Hematopoietic multipotent progenitor cell treated with erythropoietin and hydrocortisone succinate and interleukin-3 and kit ligand, for 4 days (in vitro differentiated cells): ENCODE measurements at regions not wholly inside any gene's neighbourhood (a gene's known extent, or its start where the extent isn't known, plus 50 kb on each side); places are given as distances from the start of the nearest gene placed in this dataset.

Experiments
- DNase-seq: peaks from one replicate; pipeline ENCODE4 v3.0.0-alpha.2; 2015

DNA sequence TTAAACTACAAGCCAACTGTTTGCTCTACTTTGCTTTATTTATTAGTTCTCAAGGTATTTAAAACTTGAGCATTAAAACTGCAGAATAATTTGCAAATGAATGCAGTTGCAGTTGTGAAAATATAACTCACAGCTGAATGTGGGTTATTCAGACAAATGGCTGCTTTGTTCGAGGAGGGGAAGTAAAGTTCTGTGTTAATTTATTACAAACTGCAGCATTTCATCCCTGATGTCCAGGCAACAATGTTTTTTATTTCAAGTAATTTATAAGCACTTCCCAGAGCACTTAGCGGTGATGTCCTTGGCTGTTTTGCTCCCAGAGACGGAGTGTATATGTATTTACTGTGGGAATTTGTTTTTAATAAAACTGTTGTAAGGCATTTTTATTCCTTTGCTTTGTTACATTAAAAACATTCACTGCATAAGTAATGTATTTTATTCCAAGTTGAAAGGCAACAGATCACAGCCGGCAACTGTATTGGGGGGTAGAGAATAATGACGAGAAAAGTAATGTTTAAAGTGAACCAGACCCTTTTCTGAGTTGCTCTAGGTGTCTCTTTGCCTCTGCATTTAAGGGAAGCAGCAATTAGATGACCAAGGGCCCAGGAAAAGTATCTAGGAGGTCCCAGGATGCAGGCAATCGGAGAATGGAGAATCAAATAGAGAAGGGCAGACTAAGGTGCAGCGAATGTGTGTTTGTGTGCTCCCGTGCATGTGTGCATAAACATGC, 291.2 kb upstream of the SALL1 start:
- DNase-seq, result no peak

DNA sequence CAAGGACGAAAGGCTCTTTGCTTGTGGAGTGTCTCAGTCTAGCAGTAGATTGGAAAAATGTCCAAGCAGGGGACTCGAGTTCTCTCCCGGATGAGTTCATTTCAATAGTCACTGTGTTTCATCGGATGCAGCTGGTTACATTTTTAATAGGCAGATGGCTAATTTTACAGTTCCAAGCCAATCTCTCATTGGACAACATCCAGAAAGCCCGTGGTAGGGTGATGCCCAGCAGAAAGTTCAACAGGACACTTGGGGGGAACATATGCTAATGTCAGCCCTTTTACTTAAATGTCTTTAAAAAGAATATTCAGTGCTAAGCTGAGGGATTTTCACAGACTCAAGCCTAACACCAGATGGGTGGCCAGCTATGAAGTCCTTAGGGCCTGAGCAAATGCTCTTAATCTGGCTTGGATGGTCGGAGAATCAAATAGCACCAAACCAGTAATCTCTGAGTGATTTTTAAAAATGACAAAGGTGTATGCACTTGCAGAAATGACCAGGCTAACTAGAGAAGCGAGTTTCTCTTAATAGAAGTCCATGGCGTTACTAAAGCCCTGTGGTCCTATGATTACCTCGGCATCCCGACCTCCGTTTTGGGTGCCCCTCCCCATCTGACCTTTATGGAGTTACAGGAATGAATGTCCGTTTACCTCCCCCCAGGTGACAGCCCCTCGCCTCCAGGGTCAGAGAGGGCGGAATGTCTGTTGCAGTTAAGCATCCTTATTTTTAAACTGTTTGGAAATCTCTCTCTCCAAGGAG, 289.2 kb upstream of the SALL1 start:
- no peak for DNase-seq

DNA sequence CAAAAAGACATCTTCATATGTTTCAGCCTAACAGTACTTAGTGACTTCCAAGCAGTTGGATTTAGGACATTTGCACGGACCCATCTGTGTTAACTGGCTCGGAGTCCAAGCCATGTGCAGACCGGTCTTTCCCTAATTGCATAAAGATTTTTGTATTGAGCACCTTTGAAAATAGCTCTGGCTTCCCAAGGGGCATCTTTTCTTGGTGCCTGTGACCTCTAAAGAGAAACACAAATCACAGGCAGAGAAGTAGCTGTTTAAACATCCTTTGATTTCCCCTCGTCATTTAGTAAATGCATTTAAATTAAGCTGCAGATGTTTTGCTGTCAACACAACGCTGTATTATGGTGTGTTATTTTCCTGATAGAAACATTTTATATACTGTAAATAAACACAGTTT, 288.2 kb upstream of the SALL1 start:
- DNase-seq, result no peak

DNA sequence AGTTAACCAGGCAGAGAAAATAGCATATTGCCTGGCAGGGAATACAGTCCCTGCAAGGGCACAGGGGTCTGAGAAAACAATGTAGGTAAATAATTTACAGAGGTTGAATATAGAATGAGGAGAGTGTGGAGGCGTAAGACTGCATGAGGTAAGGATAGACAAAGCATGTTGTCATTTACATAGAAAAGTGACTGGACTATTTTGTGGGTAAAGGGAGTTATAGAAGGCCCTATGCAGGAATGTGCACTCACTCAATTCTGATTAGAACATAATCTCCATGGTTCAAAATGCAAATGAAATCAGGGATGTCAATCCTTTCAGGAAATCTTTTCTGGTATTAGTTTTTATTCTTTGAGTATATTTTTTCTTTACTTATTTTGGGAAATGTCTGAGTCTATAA, 285.7 kb upstream of the SALL1 start:
- no peak for DNase-seq

DNA sequence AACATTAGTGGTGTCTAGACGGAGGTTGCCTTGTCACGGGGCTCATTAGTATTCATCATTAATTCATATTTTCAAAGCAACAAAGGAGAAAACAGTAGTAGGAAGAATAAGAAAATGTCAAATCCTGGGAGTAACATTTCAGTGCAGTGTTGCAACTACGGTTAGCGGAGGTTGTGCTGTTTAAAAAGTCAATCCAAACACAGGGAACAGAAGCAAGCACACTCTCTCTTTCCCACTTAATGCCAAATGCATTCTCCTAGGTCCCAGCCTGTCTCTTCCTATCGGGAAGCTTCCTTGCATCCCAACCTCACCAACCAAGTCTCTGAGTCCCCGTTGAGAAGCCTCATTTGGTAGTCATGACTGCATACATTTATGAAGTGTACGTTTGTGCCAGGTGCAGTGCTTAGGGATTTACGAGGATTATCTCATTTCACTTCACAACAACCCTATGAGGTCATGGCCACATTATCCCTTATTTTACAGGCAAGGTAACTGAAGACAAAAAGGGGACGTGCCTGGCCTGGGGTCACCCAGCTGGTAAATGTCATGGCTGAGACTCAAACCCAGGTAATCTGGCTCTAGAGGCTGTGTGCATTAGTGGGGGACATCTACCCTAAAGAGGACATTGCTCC, 283.6 kb upstream of the SALL1 start:
- no peak for DNase-seq

DNA sequence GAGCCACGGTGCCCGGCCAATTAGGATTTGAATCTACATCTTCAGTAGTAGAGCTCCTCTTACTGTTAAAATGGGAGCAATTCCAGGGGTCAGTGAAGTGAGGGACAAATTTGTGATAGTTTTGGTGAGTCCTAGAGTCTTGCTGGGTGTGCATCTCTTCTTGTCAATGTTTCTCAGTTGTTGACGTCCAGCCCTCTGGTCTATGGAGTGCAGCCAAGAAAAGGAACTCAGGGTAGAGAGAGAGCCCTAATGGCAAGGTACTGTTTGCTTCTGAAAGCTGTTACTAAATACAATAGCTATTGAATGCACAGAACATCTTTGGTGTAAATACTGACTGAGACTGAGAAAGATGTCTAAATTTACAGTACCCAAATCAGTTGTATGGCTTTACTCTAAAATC, 282.5 kb upstream of the SALL1 start:
- DNase-seq, result no peak

DNA sequence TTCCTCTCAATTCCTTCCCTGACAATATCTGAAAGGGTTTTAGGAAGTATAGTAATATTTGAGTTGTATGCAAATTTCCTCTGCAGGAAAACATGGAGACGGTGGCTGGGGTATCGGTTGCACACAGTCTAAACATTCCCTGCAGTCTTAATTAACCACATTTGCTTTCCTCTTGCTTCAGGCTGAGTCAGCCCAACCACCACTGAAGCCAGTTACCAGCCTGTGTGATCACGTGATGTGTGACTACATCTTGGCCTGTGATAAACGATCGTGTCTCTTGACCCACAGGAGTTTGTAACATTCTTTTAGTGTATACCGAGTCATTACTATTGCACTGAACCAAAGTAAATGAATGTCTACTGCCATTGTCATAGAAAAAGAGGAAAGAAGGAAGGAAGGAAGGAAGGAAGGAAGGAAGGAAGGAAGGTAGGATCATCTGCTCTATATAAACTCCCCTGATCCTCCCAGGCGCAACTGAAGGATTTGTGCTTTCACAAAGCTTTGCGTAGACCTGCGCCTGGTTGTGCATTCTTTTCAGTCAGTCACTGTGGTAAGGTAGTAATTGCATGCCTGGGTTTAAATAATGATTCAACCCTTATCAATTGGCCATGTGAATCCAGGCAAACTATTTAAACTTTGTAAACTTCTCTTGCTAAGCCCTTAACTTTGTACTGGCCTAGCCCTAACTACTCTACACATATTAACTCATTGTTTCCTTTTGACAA, 280.6 kb upstream of the SALL1 start:
- no peak for DNase-seq

DNA sequence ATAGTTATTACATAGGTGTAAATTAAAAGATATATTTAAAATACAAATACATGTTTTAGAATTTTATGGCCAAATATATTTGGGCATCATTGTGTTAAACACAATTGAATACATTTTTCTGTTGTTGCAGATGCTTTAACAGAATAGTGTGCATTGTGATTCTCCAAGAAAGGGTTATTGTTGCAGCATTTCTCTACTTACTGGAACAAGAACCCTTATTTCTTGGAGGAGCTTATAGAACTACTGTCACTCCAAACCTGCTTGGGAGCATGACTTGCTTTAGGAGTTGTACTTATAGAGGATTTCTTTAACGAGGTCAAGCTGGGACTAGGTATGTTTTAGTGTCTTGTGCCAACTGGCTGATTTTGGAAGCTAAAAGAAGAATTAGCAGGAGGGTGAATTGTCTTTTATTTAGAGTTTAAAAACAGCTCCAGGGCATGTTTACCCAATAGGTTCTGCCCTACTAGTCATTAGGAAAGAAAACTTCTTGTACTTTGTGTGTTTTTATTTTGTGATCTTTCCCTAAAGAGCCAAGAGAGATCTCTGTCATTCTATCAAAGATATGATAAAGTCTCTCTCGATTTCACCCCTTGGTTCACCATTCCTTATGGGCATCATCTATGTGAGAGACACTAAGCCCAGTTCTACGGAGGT, 279.8 kb upstream of the SALL1 start:
- DNase-seq, result no peak

DNA sequence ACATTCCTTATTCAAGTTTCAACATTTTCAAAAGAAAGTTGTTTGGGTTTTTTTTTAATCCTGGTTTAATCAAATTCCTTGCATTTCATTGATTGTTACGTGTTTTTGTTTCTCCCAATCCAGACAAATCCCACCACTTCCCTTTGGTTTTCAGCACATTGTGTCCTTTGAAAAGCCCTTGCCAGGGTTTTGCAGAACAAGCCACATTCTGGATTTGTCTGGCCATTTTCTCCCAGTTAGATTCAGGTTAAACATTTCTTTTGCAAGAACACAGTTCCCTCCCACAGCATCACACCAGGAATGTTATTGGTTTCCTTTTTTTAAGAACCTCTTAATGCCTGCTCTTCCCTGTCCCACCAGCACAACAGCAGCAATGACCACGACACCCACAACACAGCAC, 278.0 kb upstream of the SALL1 start:
- no peak for DNase-seq

DNA sequence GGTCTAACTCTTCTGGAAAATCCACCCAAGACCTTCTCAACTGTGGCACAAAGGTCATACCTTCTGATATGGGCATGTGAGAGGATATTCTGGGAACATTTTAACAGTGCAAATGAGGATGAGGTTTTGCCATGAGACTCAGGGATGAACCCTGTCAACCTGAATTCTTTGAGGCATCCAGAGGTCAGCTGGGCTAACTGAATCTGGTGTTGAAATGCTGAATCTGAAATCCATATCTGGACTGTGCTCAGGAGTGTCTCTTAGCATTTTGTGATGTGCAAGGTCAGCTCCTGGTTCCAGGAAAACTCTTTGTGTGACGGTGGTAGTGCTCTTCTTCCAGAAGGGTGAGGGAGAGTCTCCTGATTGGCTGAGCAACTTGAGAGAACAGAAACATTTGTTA, 276.0 kb upstream of the SALL1 start:
- no peak for DNase-seq

DNA sequence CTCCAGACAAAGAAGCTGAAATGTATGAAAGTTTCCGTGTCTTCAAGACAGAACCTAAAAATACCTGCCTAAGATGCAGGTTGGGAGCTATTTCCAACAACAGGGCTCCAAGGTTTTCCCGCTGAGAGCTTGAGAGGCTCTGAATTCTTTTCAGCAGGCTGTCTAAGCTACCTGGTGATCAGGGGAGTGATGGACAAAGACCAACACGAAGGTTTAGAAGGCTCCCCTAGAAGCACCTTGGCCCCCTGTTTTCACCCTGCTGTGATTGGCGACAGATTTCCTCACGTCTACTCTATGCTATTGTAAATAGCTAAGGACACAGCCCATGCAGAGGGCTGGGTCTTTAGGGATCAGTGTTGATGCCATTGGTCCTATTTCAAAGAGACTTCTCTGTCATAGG, 275.2 kb upstream of the SALL1 start:
- no peak for DNase-seq

DNA sequence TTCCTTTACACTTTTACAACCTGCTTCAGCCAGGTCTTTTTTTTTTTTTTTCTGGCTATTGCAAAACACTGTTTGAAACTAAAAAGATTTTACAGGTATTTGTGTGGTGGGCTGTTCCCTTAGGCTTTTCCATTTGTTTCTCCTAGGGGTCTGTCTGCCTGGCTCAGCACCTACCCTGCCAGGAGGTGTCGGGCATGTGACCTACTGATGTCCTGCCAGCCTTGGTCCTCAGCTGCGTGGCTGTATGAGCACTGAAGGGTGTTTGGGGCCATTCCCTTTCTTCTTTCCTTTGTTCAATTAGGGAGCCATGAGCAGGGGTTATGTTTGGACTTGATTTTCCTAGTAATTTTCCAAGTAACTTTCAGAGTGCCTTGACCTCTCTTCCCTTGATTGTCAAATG, 269.2 kb upstream of the SALL1 start:
- no peak for DNase-seq

DNA sequence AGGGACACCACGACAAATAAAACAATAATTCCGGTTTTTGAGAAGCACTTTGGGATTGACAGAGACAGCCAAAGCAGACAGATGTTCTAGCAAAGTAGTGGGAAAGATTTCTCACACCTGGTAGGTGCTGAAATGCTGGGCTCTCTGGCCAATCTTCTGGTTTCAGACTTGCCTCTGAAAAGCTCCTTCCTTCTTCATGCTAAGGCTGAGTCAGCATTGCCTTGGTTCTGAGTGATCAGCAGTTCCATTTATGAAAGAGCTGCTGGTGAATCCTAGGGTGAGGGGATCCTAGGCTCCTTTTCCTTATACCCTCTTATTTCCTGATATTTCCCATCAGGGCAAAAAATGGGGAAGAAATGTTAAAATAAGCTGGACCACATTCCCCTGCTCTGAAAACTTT, 268.7 kb upstream of the SALL1 start:
- DNase-seq, result no peak

DNA sequence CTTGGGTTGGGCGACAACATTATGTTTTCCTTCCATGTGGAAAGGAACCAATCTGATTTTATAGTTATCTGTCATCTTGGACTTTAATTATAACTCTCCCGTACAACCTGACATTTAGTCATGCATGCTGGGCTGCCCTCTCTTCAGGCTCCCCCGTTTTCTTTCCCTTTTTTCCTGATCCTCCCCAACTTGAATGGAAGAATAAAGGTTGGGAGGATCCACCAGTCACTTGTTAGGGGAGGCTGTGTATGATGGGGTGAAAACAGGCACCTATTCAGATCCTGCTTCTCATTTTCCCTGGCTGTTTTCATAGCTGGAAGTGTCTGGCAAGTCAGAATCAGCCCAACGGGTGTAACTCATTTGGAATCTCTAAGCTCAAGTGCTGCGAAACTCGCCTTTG, 267.2 kb upstream of the SALL1 start:
- no peak for DNase-seq

DNA sequence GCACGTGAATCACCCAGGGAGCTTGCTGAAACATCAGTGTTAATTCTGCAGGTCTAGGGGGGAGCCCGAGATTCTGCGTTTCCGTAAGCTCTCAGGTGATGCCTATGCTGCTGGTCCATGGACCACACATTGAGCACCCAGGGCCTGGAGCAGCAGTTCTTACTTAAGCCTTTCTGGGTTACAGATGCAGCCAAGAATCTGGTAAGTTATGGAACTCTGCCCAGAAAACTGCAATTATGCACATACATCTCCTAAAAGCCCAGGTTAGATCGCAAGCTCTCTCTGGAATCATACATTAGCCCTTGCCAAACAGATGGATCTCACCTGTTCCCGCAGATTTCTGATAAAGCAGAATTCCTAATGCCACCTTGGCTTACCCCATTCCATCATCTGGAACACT, 265.9 kb upstream of the SALL1 start:
- DNase-seq, result no peak

DNA sequence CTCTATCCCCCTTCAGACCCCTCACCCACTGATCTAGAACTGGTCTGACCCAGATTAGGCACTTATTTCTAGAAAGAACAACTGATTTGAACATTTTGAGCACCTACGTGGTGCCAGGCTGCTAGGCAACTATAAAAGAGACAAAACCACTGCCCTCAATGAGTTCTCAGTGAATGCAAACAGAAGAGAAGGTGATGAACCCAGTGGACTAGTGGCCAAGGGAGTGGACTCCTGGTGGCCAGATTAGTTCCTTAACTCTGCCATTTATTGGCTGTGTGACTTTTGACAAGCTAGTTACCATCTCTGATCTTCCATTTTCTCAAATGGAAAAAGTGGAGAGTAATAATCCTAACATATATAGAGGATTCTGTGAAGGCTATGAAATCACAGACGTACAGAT, 259.1 kb upstream of the SALL1 start:
- no peak for DNase-seq

DNA sequence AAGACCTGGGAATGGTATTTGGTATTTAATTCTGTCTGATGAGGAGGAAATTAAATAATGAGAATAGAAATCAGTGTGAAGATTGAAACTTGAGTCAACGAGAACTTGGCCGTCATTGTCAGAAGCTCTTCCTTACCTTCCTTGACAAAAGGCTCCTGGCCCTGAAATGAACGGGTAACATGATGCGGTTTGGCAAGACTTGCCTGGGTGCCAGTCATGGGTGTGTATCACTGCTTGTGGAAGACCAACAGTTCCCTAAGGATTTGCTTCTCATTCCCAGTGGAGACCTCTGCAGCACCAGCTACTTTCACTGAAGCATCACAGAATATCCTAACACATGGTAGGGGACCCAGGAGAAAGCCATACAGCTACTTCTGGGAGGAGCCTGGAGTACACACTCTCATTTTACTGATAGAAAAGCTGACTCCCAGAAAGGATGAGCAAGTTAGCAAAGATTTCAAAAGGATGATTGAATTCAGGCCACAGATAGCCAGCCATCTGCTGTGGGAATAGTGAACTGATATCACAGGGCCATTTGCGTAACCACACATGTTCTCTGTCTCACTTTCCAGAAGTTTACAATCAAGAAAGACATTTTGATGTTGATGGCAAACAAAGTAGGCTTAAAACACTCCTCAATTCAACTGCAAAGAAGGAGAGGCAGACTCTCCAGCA, 258.1 kb upstream of the SALL1 start:
- no peak for DNase-seq

DNA sequence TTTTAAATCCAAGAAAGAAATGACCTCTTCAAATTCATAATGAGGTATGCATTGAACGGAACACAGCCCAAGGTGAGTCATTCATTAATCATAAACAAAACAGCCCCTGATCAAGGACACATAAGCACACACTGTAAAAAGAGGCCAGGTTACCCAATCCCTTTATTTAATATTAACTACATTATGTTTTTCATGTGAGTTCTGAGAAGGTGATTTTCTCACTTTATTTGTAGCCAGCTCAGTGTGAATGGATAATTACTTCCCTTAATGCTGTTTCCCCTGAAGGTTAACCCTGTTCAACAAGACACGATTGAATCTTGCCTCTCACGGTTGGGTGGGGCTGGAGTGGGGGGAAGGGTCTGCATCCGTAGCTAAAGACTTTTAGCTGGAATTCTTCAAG, 257.3 kb upstream of the SALL1 start:
- DNase-seq, result no peak

DNA sequence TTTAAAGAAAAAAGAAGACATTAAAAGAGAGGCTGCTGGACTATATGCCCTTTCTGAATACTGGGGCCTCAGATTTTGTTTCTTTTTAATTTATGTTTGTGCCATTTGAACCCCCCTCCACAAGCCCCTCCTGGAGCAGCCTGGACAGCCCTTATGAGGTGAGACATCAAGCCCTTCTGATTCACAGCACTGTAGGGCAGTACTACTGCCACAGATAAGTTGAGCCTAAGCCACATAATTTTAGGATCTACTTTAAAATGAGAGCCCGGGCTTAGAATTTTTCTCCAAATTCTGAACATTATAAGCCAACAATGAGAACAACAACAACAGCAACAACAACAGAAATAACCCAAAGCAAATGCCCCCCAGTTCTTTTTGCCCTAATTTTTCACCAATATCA, 256.9 kb upstream of the SALL1 start:
- DNase-seq, result no peak

DNA sequence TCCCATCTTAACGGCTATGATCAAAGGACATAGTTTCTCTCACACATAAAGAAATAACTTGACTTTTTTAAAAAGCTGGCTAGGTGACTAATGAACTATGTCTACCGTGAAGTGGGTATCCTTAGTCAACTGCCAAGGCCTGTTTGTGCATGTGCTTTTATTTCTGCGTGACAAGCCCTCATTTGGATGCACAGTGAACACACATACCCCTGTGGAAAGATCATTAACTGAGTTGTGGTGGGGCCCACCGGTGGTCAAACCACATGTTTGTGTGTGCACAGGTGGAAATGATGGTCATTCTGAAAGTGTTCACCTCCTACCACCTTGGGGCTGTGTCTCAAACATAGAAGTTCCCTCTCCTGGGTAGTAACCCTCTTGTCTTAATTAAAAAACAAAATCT, 256.1 kb upstream of the SALL1 start:
- DNase-seq, result no peak

DNA sequence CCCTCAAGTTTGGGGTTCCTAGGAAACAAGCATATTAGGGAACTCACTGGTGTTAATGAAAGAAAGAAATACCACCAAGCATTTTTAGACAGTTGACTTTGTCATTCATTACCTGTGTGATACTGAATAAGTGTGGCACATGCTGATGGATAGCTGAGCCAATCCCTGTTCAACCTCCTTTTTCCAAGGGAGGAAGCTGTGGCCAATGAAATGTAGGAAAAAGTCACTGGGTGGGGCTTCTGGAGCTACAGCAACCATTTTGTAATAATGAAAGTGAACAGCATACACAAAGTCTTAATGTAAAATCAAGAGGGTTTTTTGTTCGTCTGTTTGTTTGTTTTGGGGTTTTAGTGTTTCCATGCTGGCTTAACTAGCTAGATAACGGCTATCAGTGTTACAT, 254.3 kb upstream of the SALL1 start:
- no peak for DNase-seq

DNA sequence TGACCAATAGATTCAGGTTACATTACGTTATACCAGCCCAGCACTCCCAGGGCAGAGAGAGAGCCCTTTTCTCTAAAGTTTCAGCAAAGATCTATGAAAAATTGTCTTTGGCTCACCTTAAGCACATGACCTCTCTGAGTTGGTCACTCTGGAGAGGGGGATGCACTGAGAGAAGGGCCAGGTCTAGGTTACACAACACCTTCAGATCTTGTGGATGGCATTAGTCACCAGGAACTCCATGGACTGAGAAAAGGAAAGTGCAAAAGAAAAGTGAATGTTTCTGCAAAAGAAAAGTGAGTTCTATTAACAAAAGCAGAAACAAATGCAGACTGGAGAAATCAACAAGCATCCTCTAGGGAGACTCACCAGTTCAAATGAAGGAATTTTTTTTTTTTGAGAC, 253.3 kb upstream of the SALL1 start:
- no peak for DNase-seq

DNA sequence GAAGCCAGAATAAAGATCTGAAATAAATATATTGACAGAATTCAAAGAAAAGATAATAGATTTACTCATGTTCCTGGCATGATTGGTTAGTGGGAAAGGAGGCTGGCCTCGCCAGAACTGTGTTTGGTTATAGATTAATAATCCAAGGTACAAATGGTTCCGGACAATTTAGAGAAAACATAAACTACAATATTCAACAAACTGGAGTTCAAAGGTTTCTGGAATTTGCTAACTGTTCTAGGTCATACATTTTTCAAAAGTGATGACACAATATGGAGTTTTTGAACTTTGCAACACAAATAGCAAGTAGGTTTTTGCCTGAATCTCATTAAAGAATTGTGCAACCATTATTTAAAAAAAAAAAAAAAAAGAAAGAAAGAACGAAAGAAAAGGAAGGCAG, 251.7 kb upstream of the SALL1 start:
- DNase-seq, result no peak
